ENCODE measurements at regions not wholly inside any gene's neighbourhood (a gene's known extent, or its start where the extent isn't known, plus 50 kb on each side); places are given as distances from the start of the nearest gene placed in this dataset.

DNA sequence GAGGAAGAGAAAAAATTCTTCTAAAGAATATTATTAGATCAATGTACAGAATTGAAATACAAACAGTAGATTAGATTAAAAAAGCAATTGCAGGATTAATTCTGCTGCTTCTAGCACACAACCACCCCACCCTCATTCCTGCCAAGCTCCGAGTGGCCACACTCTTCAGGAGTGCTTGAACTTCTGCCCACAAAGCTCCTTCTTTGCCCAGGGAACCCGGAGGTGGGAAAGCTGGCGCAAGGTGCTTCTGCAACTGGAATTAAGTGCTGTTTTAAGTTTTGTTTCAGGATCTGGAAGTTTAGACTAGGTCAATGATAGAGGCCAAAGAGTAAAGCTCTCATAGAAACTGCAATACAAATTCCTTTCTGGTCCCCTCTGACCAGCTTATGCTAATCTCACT lies 94.1 kb upstream of the BMP4 start:
- Histone ChIP-seq H3K4me2 (replicated peaks; ENCODE audit: extremely low read depth, low read length, poor library complexity, severe bottlenecking) (no peak overlapping the region), H3K4me1 (ENCODE audit: control insufficient read depth in 1 of 2, insufficient read depth in 2 of 2, low read length in 2 of 2) (peaks cover 4 to 8% of the 10 kb centered on the region in 2 donors), H3K27me3 (ENCODE audit: control insufficient read depth in 2 of 2, insufficient read depth in 2 of 2, low read length in 2 of 2) (no peaks in the 10 kb centered on the region), H3K9ac (ENCODE audit: insufficient read depth, low read length, poor library complexity, severe bottlenecking) (no peak overlapping the region), H3K9me3 (replicated peaks in 1 of 2; ENCODE audit: control insufficient read depth in 1 of 2, insufficient read depth in 1 of 2, low read length in 2 of 2) (peaks cover 0 to 7% of the 10 kb centered on the region in 2 donors), H3K79me2 (ENCODE audit: insufficient read depth, low read length) (no peaks in the 10 kb centered on the region), H4K20me1 (ENCODE audit: insufficient read depth, low read length) (no peaks in the 10 kb centered on the region), H3K27ac (ENCODE audit: low read depth in 1 of 2, low read length in 2 of 2) (no peak overlapping the region), H3K4me3 (replicated peaks in 1 of 3; ENCODE audit: low read depth in 2 of 3, low read length in 3 of 3) (no peak overlapping the region), H3K36me3 (replicated peaks in 1 of 2; ENCODE audit: control insufficient read depth in 1 of 2, insufficient read depth in 2 of 2, low read length in 2 of 2) (no peaks in the 10 kb centered on the region), H2AFZ (ENCODE audit: insufficient read depth, low read depth, low read length, poor library complexity, severe bottlenecking) (no peak overlapping the region)
- intact Hi-C loops (cut with micrococcal nuclease): no loop called here
- Mint-ChIP-seq H3K36me3 (no peaks in the 10 kb centered on the region), H3K9me3 (peaks cover 0 to 4% (median 2%) of the 10 kb centered on the region in 7 donors), H3K4me1 (peaks cover 8% of the 10 kb centered on the region), H3K27ac (no peak overlapping the region), H3K4me3 (no peak overlapping the region), H3K27me3 (ENCODE audit: low read depth in 3 of 3) (peaks cover 0 to 3% (median 0%) of the 10 kb centered on the region in 3 donors)
- WGBS (ENCODE audit: insufficient coverage): no CpG with 5 or more reads among the region's 3 CpGs
- TF ChIP-seq, protein P1, sequence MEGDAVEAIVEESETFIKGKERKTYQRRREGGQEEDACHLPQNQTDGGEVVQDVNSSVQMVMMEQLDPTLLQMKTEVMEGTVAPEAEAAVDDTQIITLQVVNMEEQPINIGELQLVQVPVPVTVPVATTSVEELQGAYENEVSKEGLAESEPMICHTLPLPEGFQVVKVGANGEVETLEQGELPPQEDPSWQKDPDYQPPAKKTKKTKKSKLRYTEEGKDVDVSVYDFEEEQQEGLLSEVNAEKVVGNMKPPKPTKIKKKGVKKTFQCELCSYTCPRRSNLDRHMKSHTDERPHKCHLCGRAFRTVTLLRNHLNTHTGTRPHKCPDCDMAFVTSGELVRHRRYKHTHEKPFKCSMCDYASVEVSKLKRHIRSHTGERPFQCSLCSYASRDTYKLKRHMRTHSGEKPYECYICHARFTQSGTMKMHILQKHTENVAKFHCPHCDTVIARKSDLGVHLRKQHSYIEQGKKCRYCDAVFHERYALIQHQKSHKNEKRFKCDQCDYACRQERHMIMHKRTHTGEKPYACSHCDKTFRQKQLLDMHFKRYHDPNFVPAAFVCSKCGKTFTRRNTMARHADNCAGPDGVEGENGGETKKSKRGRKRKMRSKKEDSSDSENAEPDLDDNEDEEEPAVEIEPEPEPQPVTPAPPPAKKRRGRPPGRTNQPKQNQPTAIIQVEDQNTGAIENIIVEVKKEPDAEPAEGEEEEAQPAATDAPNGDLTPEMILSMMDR (IDR thresholded peaks at IDR 0.05): no peak
- no peak for DNase-seq

DNA sequence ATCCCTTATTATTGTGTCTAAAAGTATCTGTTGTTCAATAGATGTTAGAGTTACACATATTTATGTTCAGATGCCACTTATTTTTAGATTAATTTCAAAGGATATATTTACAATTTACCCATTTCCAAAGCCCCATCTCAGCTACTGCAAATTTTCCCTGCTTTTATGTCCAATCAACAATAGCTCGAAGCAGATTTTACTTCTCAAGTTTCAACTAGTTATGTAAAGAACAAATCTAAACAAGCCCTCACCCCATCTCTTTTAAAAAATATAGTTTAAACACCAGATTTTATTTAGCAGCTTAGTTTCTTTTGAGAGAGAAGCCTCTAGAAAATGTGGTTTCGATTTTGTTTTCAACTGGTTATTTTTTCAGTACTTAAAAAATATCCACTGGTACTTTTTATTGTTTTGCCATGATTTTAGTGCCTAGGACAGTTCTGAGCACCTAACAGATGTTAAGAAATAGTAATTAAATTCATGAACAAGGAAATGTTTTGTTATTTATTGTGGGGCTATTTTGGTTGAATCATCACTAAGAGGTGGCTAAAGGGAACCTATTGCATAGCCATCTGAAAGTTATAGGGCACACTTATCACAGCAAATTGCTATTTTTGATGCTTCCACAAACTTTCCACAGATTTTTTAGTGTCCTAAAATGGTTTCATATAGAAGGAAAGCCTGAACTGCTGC lies 96.2 kb upstream of the BMP4 start:
- Histone ChIP-seq H3K4me3 (replicated peaks in 1 of 3; ENCODE audit: low read depth in 2 of 3, low read length in 3 of 3) (no peak overlapping the region), H3K27ac (ENCODE audit: low read depth in 1 of 2, low read length in 2 of 2) (no peak overlapping the region), H3K9me3 (replicated peaks in 1 of 2; ENCODE audit: control insufficient read depth in 1 of 2, insufficient read depth in 1 of 2, low read length in 2 of 2) (peaks cover 0 to 6% of the 10 kb centered on the region in 2 donors), H3K4me2 (replicated peaks; ENCODE audit: extremely low read depth, low read length, poor library complexity, severe bottlenecking) (no peak overlapping the region), H2AFZ (ENCODE audit: insufficient read depth, low read depth, low read length, poor library complexity, severe bottlenecking) (no peak overlapping the region), H3K36me3 (replicated peaks in 1 of 2; ENCODE audit: control insufficient read depth in 1 of 2, insufficient read depth in 2 of 2, low read length in 2 of 2) (no peaks in the 10 kb centered on the region), H4K20me1 (ENCODE audit: insufficient read depth, low read length) (no peaks in the 10 kb centered on the region), H3K4me1 (ENCODE audit: control insufficient read depth in 1 of 2, insufficient read depth in 2 of 2, low read length in 2 of 2) (peaks cover 0 to 3% of the 10 kb centered on the region in 2 donors), H3K9ac (ENCODE audit: insufficient read depth, low read length, poor library complexity, severe bottlenecking) (no peak overlapping the region), H3K27me3 (ENCODE audit: control insufficient read depth in 2 of 2, insufficient read depth in 2 of 2, low read length in 2 of 2) (no peaks in the 10 kb centered on the region), H3K79me2 (ENCODE audit: insufficient read depth, low read length) (no peaks in the 10 kb centered on the region)
- peaks cover 0 to 4% (median 0%) of the 10 kb centered on the region in 7 donors for H3K9me3 Mint-ChIP-seq
- H3K36me3 Mint-ChIP-seq: no peaks in the 10 kb centered on the region
- TF ChIP-seq, protein P1 (IDR thresholded peaks at IDR 0.05): no peak
- H3K4me1 Mint-ChIP-seq: peaks cover 5% of the 10 kb centered on the region
- WGBS (ENCODE audit: insufficient coverage): no CpG with 5 or more reads among the region's 2 CpGs
- intact Hi-C loops (cut with micrococcal nuclease): no loop called here
- no peak overlapping the region for H3K27ac Mint-ChIP-seq
- H3K27me3 Mint-ChIP-seq (ENCODE audit: low read depth in 3 of 3): peaks cover 0 to 3% (median 0%) of the 10 kb centered on the region in 3 donors
- no peak overlapping the region for H3K4me3 Mint-ChIP-seq
- no peak for DNase-seq

Data from CD14-positive monocyte (primary cell).